ENCODE measurements at regions not wholly inside any gene's neighbourhood (a gene's known extent, or its start where the extent isn't known, plus 50 kb on each side); places are given as distances from the start of the nearest gene placed in this dataset.

DNA sequence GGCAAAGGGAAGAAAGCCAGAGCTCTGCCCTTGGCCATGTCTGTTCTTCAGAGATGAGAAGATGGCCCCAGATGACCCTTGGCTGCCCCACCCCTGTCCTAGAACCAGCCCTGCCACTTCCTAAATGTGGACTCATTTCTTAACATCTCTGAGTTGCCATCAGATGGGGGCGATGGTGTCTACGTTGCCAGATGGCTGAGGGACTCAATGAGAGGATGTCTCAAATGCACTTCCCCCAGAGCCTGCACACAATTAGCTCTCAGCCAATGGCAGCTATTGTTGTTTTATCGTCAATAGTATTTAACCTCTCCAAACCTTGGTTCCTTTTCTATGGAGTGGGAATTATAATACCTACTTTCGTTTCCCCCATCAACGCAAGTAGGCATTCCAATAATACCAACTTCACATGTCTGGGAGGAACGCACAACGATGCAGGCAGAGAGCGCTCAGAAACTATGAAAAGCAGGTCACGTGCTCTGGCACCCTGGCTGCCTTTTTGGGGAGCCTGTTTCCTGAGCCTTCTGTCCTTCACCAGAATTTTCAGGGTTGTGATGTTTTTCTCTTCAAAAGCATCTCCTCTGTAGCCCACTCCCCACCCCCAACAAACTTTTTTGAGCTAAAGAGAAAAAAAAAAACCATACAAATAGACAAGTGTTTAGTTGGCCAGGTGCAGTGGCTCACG, 100.3 kb downstream of the MCFD2 start:
- TF ChIP-seq, protein P1, sequence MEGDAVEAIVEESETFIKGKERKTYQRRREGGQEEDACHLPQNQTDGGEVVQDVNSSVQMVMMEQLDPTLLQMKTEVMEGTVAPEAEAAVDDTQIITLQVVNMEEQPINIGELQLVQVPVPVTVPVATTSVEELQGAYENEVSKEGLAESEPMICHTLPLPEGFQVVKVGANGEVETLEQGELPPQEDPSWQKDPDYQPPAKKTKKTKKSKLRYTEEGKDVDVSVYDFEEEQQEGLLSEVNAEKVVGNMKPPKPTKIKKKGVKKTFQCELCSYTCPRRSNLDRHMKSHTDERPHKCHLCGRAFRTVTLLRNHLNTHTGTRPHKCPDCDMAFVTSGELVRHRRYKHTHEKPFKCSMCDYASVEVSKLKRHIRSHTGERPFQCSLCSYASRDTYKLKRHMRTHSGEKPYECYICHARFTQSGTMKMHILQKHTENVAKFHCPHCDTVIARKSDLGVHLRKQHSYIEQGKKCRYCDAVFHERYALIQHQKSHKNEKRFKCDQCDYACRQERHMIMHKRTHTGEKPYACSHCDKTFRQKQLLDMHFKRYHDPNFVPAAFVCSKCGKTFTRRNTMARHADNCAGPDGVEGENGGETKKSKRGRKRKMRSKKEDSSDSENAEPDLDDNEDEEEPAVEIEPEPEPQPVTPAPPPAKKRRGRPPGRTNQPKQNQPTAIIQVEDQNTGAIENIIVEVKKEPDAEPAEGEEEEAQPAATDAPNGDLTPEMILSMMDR (conservative IDR thresholded peaks at IDR 0.05; ENCODE audit: low read depth, low read length), result peak; percentile 38
- no peak for TF ChIP-seq EZH2 (IDR thresholded peaks at IDR 0.05; ENCODE audit: borderline replicate concordance, low read depth, low read length, poor library complexity, severe bottlenecking)
